ENCODE measurements at regions not wholly inside any gene's neighbourhood (a gene's known extent, or its start where the extent isn't known, plus 50 kb on each side); places are given as distances from the start of the nearest gene placed in this dataset.

DNA sequence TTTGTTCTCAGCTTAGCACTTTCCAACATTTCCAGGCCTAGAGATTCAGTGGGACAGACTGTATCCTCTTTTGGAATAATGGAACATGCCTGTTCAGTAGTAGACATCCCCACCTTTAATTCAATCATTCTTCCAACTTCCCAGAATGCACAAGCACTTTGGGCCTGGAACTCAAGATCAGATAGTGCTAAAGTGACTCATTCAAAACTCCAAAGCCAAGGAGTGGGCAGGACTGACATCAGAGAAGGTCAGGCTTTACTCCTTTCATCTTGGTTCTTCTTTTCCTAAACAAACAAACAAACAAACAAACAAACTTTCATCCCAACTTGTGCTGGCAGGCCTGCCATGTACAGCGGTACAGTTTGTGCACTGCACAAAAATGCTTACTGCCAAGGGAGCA lies 172.0 kb downstream of the AXIN2 start:
- Histone ChIP-seq H3K4me3 (no peak overlapping the region), H3K4me2 (no peak overlapping the region), H3K9ac (no peak overlapping the region), H3K27me3 (no peaks in the 10 kb centered on the region), H3K27ac (no peak overlapping the region), H3K36me3 (no peaks in the 10 kb centered on the region), H4K20me1 (no peaks in the 10 kb centered on the region), H3K4me1 (0 out of 20 replicates have a peak, but pooled peaks cover 0 to under 1% (median 0%) of the 10 kb centered on the region in 10 experiments), H3K9me3 (replicated peaks in 1 of 11) (peaks cover 0 to 10% (median 0%) of the 10 kb centered on the region in 11 experiments; a peak in 3 of 22 replicates)
- no peak for TF ChIP-seq Cebpa-rat (IDR thresholded peaks at IDR 0.05)

DNA sequence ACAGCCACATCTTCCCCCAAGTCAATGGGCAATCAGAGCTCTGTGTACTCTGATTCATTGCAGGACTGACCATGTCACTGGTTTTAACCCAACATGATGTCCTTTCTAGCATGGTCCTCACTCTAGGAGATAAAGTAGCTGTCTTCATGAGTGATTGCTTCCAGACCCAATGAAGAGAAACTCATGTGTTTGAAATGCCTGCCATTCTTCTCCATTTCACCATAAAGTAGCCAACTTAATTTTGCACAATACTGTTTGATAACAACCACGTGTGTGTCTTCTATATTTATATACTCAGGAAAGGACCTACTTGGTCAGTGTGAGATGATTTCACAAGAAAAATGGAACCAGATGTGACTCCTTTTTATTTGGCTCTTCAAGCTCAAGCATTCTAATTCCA lies 172.5 kb downstream of the AXIN2 start:
- no peaks in the 10 kb centered on the region for H4K20me1 ChIP-seq
- no peaks in the 10 kb centered on the region for H3K27me3 ChIP-seq
- no peak overlapping the region for H3K9ac ChIP-seq
- no peak overlapping the region for H3K27ac ChIP-seq
- no peak overlapping the region for H3K4me3 ChIP-seq
- no peaks in the 10 kb centered on the region for H3K36me3 ChIP-seq
- H3K4me2 ChIP-seq: no peak overlapping the region
- H3K9me3 ChIP-seq (replicated peaks in 1 of 11): peaks cover 0 to 10% (median 0%) of the 10 kb centered on the region in 11 experiments; a peak in 3 of 22 replicates
- H3K4me1 ChIP-seq: no peaks in the 10 kb centered on the region
- TF ChIP-seq Cebpa-rat (IDR thresholded peaks at IDR 0.05): no peak

DNA sequence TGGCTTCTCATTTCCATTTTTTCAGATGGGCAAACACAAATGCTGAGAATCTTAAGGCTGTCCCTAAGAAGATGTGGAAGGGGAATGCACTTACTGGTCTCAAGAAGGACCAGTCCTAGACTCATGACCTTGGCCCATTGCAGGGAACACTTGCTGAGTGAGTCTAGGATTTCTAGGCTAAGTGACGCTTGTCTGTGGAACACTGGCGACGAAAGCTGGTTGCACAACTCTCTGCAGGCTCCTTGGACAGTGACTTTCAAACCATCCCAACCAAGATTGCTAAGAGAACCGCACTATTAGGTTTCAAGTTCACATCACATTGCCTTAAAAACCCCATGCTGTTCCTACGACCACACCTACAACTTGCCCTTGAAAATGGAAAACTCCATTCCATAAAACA lies 174.1 kb downstream of the AXIN2 start:
- Histone ChIP-seq H3K36me3 (no peaks in the 10 kb centered on the region), H3K9me3 (replicated peaks in 1 of 11) (peaks cover 0 to 10% (median 0%) of the 10 kb centered on the region in 11 experiments; a peak in 3 of 22 replicates), H3K9ac (no peak overlapping the region), H3K4me2 (no peak overlapping the region), H3K27ac (no peak overlapping the region), H3K27me3 (no peaks in the 10 kb centered on the region), H3K4me1 (peaks cover 0 to 8% (median 0%) of the 10 kb centered on the region in 10 experiments; a peak in 5 of 20 replicates), H3K4me3 (no peak overlapping the region), H4K20me1 (no peaks in the 10 kb centered on the region)
- no peak for TF ChIP-seq Cebpa-rat (IDR thresholded peaks at IDR 0.05)

DNA sequence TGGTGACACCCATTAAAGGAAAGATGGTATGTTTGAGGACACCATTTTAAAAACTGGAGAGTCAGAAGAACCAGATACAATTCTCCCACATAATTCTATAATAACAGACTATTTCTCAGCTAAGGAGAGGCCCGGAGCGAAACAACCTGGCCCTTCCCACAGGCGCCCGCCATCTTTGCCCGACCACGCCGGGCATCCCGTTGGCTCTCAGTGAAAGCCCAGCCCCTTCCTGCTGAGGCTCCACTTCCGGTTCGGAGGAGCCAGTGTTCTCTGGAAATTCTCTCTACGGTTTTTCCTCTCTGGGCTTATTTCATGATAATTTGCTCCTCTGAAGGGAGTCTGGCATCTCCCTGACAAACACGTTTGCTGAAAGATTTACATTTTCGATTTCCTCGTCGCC lies 175.7 kb downstream of the AXIN2 start:
- Histone ChIP-seq H3K27me3 (no peaks in the 10 kb centered on the region), H3K4me3 (no peak overlapping the region)

DNA sequence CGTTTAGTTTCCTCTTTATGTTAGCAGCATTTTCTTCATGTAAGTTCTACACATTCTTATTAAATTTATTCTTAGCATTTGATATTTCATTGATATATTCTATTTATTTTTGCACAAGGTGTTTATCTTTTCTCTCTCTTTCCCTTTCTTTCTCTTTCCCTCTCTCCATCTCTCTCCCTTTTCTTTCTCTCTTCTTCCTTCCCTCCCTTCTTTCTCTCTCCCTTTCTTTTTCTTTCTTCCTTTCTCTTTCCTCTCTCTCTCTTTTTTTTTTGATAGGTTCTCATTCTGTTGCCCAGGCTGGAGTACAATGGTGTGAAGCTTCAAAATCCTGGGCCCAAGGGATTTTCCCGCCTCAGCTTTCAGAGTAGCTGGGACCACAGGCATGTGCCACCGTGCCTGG lies 176.4 kb downstream of the AXIN2 start:
- peaks cover 0 to 19% (median 6%) of the 10 kb centered on the region in 11 experiments; a peak in 11 of 22 replicates for H3K9me3 ChIP-seq (replicated peaks in 1 of 11)
- no peak for TF ChIP-seq Cebpa-rat (IDR thresholded peaks at IDR 0.05)
- H3K36me3 ChIP-seq: no peaks in the 10 kb centered on the region
- no peaks in the 10 kb centered on the region for H4K20me1 ChIP-seq
- no peak overlapping the region for H3K4me2 ChIP-seq
- H3K27me3 ChIP-seq: no peaks in the 10 kb centered on the region
- peaks cover 0 to 8% (median 0%) of the 10 kb centered on the region in 10 experiments; a peak in 5 of 20 replicates for H3K4me1 ChIP-seq
- no peak overlapping the region for H3K9ac ChIP-seq
- no peak overlapping the region for H3K4me3 ChIP-seq
- no peak overlapping the region for H3K27ac ChIP-seq

More for the DNA sequence above, 175.7 kb downstream of the AXIN2 start:
- H3K4me2 ChIP-seq: no peak overlapping the region
- no peak overlapping the region for H3K9ac ChIP-seq
- no peak overlapping the region for H3K27ac ChIP-seq
- peaks cover 0 to 8% (median 0%) of the 10 kb centered on the region in 10 experiments; a peak in 5 of 20 replicates for H3K4me1 ChIP-seq
- peaks cover 0 to 14% (median 0%) of the 10 kb centered on the region in 11 experiments; a peak in 7 of 22 replicates for H3K9me3 ChIP-seq (replicated peaks in 1 of 11)
- no peaks in the 10 kb centered on the region for H3K36me3 ChIP-seq
- H4K20me1 ChIP-seq: no peaks in the 10 kb centered on the region
- no peak for TF ChIP-seq Cebpa-rat (IDR thresholded peaks at IDR 0.05)

DNA sequence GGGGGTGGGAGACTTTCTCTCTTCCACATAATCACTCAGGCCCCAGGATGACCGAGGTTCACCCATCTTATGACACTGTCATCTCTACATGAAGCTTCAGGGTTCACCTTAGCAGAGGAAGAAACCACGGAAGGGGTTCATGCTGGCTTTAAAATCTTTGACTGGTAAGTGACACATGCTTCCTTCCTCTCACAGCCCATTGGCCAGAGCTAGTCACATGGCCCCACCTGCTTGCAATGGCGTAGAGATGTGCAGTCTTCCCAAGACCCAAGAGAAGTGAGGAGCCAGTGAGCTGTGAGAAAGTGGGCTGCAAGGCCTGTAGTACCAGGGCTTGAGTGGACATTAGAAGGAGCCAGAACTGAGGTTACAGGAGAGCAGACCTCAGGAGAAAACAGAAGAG lies 180.3 kb downstream of the AXIN2 start:
- Histone ChIP-seq H3K27me3 (no peaks in the 10 kb centered on the region), H3K9ac (no peak overlapping the region), H3K4me1 (peaks cover 0 to 8% (median 0%) of the 10 kb centered on the region in 10 experiments; a peak in 5 of 20 replicates), H3K4me2 (no peak overlapping the region), H4K20me1 (no peaks in the 10 kb centered on the region), H3K27ac (no peak overlapping the region), H3K4me3 (no peak overlapping the region), H3K36me3 (no peaks in the 10 kb centered on the region), H3K9me3 (replicated peaks in 1 of 11) (peaks cover 0 to 18% (median 7%) of the 10 kb centered on the region in 11 experiments; a peak in 11 of 22 replicates)
- TF ChIP-seq Cebpa-rat (IDR thresholded peaks at IDR 0.05): no peak

DNA sequence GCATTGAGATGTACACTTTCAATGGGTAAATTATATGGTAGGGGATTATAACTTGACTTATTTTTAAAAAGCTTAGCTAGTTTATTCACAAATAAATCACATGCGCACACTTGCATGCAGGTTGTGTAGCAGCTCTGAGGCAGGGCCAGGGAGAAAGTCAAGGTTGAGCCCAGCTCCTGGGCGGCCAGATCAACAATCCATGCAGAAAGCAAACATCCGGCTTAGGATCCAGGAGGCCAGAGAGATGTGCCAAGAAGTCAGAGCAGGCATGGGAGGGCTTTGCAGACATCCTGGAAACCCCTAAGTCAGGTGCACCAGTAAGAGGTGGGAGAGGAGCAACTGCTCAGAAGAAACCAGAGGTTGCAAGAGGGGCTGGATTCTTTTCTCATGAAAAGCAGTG lies 186.5 kb downstream of the AXIN2 start:
- H3K27ac ChIP-seq: no peak overlapping the region
- no peaks in the 10 kb centered on the region for H4K20me1 ChIP-seq
- no peak overlapping the region for H3K4me3 ChIP-seq
- peaks cover 0 to 8% (median under 1%) of the 10 kb centered on the region in 11 experiments; a peak in 5 of 22 replicates for H3K9me3 ChIP-seq (replicated peaks in 1 of 11)
- no peak overlapping the region for H3K4me2 ChIP-seq
- no peak overlapping the region for H3K9ac ChIP-seq
- no peaks in the 10 kb centered on the region for H3K36me3 ChIP-seq
- H3K27me3 ChIP-seq: no peaks in the 10 kb centered on the region
- H3K4me1 ChIP-seq: no peaks in the 10 kb centered on the region
- no peak for TF ChIP-seq Cebpa-rat (IDR thresholded peaks at IDR 0.05)

DNA sequence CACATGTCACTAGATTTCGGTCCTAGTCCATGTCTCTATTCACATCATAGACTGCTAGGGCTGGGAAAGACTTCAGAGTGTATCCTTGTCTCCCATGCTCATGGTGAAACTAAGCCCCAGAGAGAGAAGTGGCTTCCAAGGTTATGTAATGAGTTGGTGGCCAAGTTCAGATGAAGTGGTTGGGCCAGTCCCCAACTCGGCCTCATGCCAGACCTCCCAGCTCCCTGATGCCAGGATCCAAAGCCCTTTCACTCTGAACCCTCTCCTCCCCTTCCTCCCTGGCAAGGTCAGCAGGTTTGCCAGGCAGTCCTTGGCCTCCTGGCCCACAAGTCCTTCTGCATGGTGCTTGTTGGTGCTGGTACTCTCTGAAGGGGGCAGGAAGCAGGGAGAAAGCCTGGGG lies 189.7 kb downstream of the AXIN2 start:
- Histone ChIP-seq H3K36me3 (no peaks in the 10 kb centered on the region), H3K4me3 (no peak overlapping the region), H3K27ac (no peak overlapping the region), H3K4me2 (no peak overlapping the region), H3K4me1 (no peaks in the 10 kb centered on the region), H3K27me3 (no peaks in the 10 kb centered on the region), H3K9ac (no peak overlapping the region), H3K9me3 (replicated peaks in 1 of 11) (peaks cover 0 to 8% (median 0%) of the 10 kb centered on the region in 11 experiments; a peak in 2 of 22 replicates), H4K20me1 (no peaks in the 10 kb centered on the region)
- no peak for TF ChIP-seq Cebpa-rat (IDR thresholded peaks at IDR 0.05)

DNA sequence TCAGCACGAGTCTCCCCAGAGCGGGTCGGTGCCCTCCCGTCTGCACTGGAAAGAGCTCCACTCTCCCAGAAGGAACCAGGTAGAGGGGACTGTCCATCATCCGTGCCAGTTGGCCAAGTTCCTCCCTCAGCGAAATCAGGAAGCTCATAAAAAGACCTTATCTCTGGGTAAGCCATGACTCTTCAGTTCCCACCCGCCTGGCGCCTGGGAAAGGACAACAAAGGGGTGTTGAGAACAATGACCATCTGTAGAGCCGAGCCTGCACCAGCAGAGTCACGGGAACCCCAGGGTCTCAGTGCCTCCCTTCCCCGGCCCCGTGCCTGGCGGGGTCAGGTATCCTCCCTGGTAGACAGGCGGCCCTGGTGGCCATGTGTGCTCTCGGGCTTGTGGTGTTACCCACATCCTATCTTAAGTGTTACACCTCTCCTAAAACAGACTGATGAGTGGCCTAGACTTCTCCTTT lies 190.7 kb downstream of the AXIN2 start:
- H3K9me3 ChIP-seq (replicated peaks in 1 of 11): peaks cover 0 to 12% (median 6%) of the 10 kb centered on the region in 11 experiments; a peak in 5 of 22 replicates
- H3K36me3 ChIP-seq: no peaks in the 10 kb centered on the region
- no peak overlapping the region for H3K27ac ChIP-seq
- no peaks in the 10 kb centered on the region for H3K4me1 ChIP-seq
- no peak overlapping the region for H3K4me3 ChIP-seq
- H4K20me1 ChIP-seq: no peaks in the 10 kb centered on the region
- no peak overlapping the region for H3K9ac ChIP-seq
- no peaks in the 10 kb centered on the region for H3K27me3 ChIP-seq
- no peak for TF ChIP-seq Cebpa-rat (IDR thresholded peaks at IDR 0.05)
- no peak overlapping the region for H3K4me2 ChIP-seq

DNA sequence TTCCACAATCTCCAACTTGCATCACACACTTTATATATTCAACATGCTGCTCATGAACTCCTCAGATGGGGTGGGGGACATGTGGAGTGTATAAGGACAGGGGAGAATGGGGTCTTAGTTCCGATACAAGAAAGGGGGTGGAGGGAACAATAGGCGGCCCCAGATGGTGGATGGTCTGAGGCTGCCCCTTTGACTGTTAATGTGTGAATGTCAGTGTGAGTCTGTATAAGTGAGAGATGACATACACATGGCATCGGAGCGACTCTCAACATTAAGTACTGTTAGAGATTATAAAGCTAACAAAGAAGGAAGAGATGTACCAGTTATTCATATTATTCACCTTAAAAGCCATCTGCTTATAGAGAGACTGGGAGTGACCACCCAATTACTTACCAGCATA lies 193.1 kb downstream of the AXIN2 start:
- no peak overlapping the region for H3K4me2 ChIP-seq
- no peaks in the 10 kb centered on the region for H3K27me3 ChIP-seq
- peaks cover 6 to 27% (median 13%) of the 10 kb centered on the region in 11 experiments; a peak in 14 of 22 replicates for H3K9me3 ChIP-seq (replicated peaks in 1 of 11)
- no peak overlapping the region for H3K9ac ChIP-seq
- TF ChIP-seq Cebpa-rat (IDR thresholded peaks at IDR 0.05): no peak
- no peak overlapping the region for H3K4me3 ChIP-seq
- H4K20me1 ChIP-seq: no peaks in the 10 kb centered on the region
- H3K36me3 ChIP-seq: no peaks in the 10 kb centered on the region
- no peak overlapping the region for H3K27ac ChIP-seq
- H3K4me1 ChIP-seq: peaks cover 0 to 4% (median under 1%) of the 10 kb centered on the region in 10 experiments; a peak in 10 of 20 replicates
